ENCODE measurements at regions not wholly inside any gene's neighbourhood (a gene's known extent, or its start where the extent isn't known, plus 50 kb on each side); places are given as distances from the start of the nearest gene placed in this dataset.

GRCh38 chr15:96585484-96586386 lies 255.2 kb downstream of the NR2F2 start:
- DNase-seq (ENCODE audit: low spot score) (no peak), ATAC-seq (no peak; the same call in 1 of the 2 replicates)
- Mint-ChIP-seq H3K27ac (no peak overlapping the region), H3K4me3 (no peak overlapping the region), H3K9me3 (no peaks in the 10 kb centered on the region), H3K36me3 (no peaks in the 10 kb centered on the region), H3K4me1 (peaks cover 58% of the 10 kb centered on the region), H3K27me3 (ENCODE audit: low read depth) (no peaks in the 10 kb centered on the region)
- TF ChIP-seq ZNF263 (CRISPR knock-in tag; IDR thresholded peaks at IDR 0.05; ENCODE audit: low read depth): no peak
- no peak for TF ChIP-seq NFATC4 (CRISPR knock-in tag; IDR thresholded peaks at IDR 0.05)
- TF ChIP-seq MXD4 (CRISPR knock-in tag; IDR thresholded peaks at IDR 0.05; ENCODE audit: borderline replicate concordance): no peak
- no peak for TF ChIP-seq ZNF423 (CRISPR knock-in tag; IDR thresholded peaks at IDR 0.05)
- TF ChIP-seq TP53 (CRISPR knock-in tag; IDR thresholded peaks at IDR 0.05): no peak
- TF ChIP-seq ZNF512 (CRISPR knock-in tag; IDR thresholded peaks at IDR 0.05; ENCODE audit: borderline replicate concordance): no peak
- TF ChIP-seq PREB (CRISPR knock-in tag; IDR thresholded peaks at IDR 0.05; ENCODE audit: borderline replicate concordance): no peak
- no peak for TF ChIP-seq PRRX2 (CRISPR knock-in tag; IDR thresholded peaks at IDR 0.05)
- TF ChIP-seq CBFB (CRISPR knock-in tag; IDR thresholded peaks at IDR 0.05; ENCODE audit: low read depth): no peak
- TF ChIP-seq FOXK1 (CRISPR knock-in tag; IDR thresholded peaks at IDR 0.05): no peak
- no peak for TF ChIP-seq FOXP1 (CRISPR knock-in tag; IDR thresholded peaks at IDR 0.05; ENCODE audit: borderline replicate concordance)
- no peak for TF ChIP-seq ZNF317 (CRISPR knock-in tag; IDR thresholded peaks at IDR 0.05; ENCODE audit: borderline replicate concordance, low read depth)
- TF ChIP-seq NFE2L1 (CRISPR knock-in tag; IDR thresholded peaks at IDR 0.05): no peak
- TF ChIP-seq E2F5 (CRISPR knock-in tag; IDR thresholded peaks at IDR 0.05): no peak
- POLR2A ChIA-PET: no interaction called here
- CTCF ChIA-PET: interaction anchor here (0.6 to 0.9 kb wide), 7 partner anchors 25 to 231 kb away, joined by 3 to 5 read pairs (median 3); no protein-coding TSS in a partner anchor

- H3K9me3 Mint-ChIP-seq: no peaks in the 10 kb centered on the region
- no peak overlapping the region for H3K27ac Mint-ChIP-seq
- ATAC-seq (no peak), DNase-seq (ENCODE audit: low spot score) (no peak)
- H3K4me1 Mint-ChIP-seq: peaks cover 46% of the 10 kb centered on the region
- ChIA-PET CTCF (no interaction called here), POLR2A (no interaction called here)
- no peaks in the 10 kb centered on the region for H3K27me3 Mint-ChIP-seq (ENCODE audit: low read depth)
- H3K4me3 Mint-ChIP-seq: no peak overlapping the region
- H3K36me3 Mint-ChIP-seq: no peaks in the 10 kb centered on the region
- TF ChIP-seq ZNF423 (CRISPR knock-in tag; IDR thresholded peaks at IDR 0.05) (no peak), ATF2 (CRISPR knock-in tag; IDR thresholded peaks at IDR 0.05; ENCODE audit: borderline replicate concordance, low read depth) (no peak), GABPB1 (CRISPR knock-in tag; IDR thresholded peaks at IDR 0.05) (no peak), ZNF281 (CRISPR knock-in tag; IDR thresholded peaks at IDR 0.05) (no peak), FOXP4 (CRISPR knock-in tag; IDR thresholded peaks at IDR 0.05) (no peak), ZNF416 (CRISPR knock-in tag; IDR thresholded peaks at IDR 0.05) (no peak), JAZF1 (CRISPR knock-in tag; IDR thresholded peaks at IDR 0.05) (no peak), RORB (CRISPR knock-in tag; IDR thresholded peaks at IDR 0.05) (no peak), JUN (CRISPR knock-in tag; IDR thresholded peaks at IDR 0.05) (no peak), FOXK1 (CRISPR knock-in tag; IDR thresholded peaks at IDR 0.05) (no peak), ZBTB43 (CRISPR knock-in tag; IDR thresholded peaks at IDR 0.05) (no peak), SMAD3 (CRISPR knock-in tag; IDR thresholded peaks at IDR 0.05; ENCODE audit: borderline replicate concordance) (no peak)
These were observed 256.4 kb downstream of the NR2F2 start for GRCh38 chr15:96586901-96587300.

Data from WTC11 (cell line).